GM12878 (cell line): ENCODE measurements at regions not wholly inside any gene's neighbourhood (a gene's known extent, or its start where the extent isn't known, plus 50 kb on each side); places are given as distances from the start of the nearest gene placed in this dataset.

ENCODE experiments used
- ATAC-seq: fragments of 200-7000 bp; cut with Tn5 transposase; 3 replicates; pipeline ENCODE4 v1.9.1; 2020; ENCODE audit warnings: mild to moderate bottlenecking, moderate library complexity
- BruUV-seq: library from RNA; stranded (reverse); fragments of 400-500 nt; replicated peaks from 2 replicates; lab custom pipeline; 2021; lab: Mats Ljungman, UMichigan
- CTCF ChIA-PET: fragments of 300-600 bp; sonication (Branson Sonifier 250); formaldehyde crosslinking; extraction: SDS; loops from one replicate; lab custom pipeline; 2021; ENCODE audit warnings: inconsistent platforms; lab: Yijun Ruan, JAX
- POLR2A ChIA-PET: fragments of 350-600 bp; formaldehyde crosslinking; extraction: SDS; loops from one replicate; lab custom pipeline; 2021; ENCODE audit warnings: inconsistent platforms; lab: Charles Lee
- RAD21 ChIA-PET: fragments of 300-600 bp; sonication (Branson Sonifier 250); formaldehyde crosslinking; loops from one replicate; lab custom pipeline; 2023; ENCODE audit warnings: antibody characterized with exemption; ENCODE audit not compliant: unreplicated experiment; lab: Charles Lee
- SMC1A ChIA-PET: fragments of 300-600 bp; sonication (Branson Sonifier 250); formaldehyde crosslinking; loops from one replicate; lab custom pipeline; 2023; ENCODE audit not compliant: unreplicated experiment, uncharacterized antibody; lab: Charles Lee
- DNase-seq: peaks from one replicate; pipeline ENCODE4 v3.0.0-alpha.2; 2011; ENCODE audit warnings: low read depth, low spot score
- FAIRE-seq: peaks from 3 replicates; lab custom pipeline; 2011; peaks lifted over from hg19 to GRCh38; lab: Jason Lieb, UNC
- H2AFZ ChIP-seq: 2 replicates; pipeline ENCODE4 v1.6.0; 2011; ENCODE audit warnings: low read depth, low read length, control low read depth; ENCODE audit not compliant: control insufficient read depth
- H3K27ac ChIP-seq: 2 replicates; pipeline ENCODE4 v1.5.1; 2011; ENCODE audit warnings: control low read depth; ENCODE audit not compliant: control insufficient read depth, insufficient read depth
- H3K27me3 ChIP-seq, 2 experiments: replicated peaks in 1 of 2; 2 replicates each; pipeline versions ENCODE4 v1.6.0 to v1.6.1; 2011; ENCODE audit warnings: low read length in 1 of 2; ENCODE audit not compliant: control insufficient read depth in 2 of 2, insufficient read depth in 2 of 2
- H3K36me3 ChIP-seq, 2 experiments: 2 replicates each; pipeline ENCODE4 v1.5.1; 2011; ENCODE audit warnings: low read length in 1 of 2; ENCODE audit not compliant: control insufficient read depth in 2 of 2, insufficient read depth in 2 of 2
- H3K4me1 ChIP-seq: 2 replicates; pipeline ENCODE4 v1.6.1; 2011; ENCODE audit warnings: mild to moderate bottlenecking, low read length, moderate library complexity, mixed read lengths; ENCODE audit not compliant: control insufficient read depth, insufficient read depth
- H3K4me2 ChIP-seq: 2 replicates; pipeline ENCODE4 v1.6.0; 2011; ENCODE audit warnings: control low read depth; ENCODE audit not compliant: control insufficient read depth, insufficient read depth
- H3K4me3 ChIP-seq: fragments of 200-600 bp; sonication (generic); 2 replicates; pipeline ENCODE4 v1.5.1; 2016
- H3K79me2 ChIP-seq: 2 replicates; pipeline ENCODE4 v1.6.0; 2011; ENCODE audit warnings: low read length; ENCODE audit not compliant: control insufficient read depth, insufficient read depth
- H3K9ac ChIP-seq: 2 replicates; pipeline ENCODE4 v1.8.0; 2011; ENCODE audit warnings: low read length, control low read depth, mixed read lengths; ENCODE audit not compliant: control insufficient read depth, insufficient read depth
- H3K9me3 ChIP-seq: replicated peaks from 3 replicates; pipeline ENCODE4 v1.5.1; 2011; ENCODE audit warnings: mild to moderate bottlenecking, low read length; ENCODE audit not compliant: control insufficient read depth, insufficient read depth
- H4K20me1 ChIP-seq: 2 replicates; pipeline ENCODE4 v1.6.0; 2011; ENCODE audit not compliant: control insufficient read depth, insufficient read depth
- CREM ChIP-seq: IDR thresholded peaks from 2 replicates; pipeline ENCODE4 v1.6.1; 2014; ENCODE audit warnings: antibody characterized with exemption, low read depth
- ETV6 ChIP-seq, 2 experiments: fragments of 450-650 bp in 1 of 2; IDR thresholded peaks in 1 of 2; conservative IDR thresholded peaks in 1 of 2; 2 replicates each; pipeline ENCODE4 v1.6.1; 2014; ENCODE audit warnings: antibody characterized with exemption in 1 of 2, borderline replicate concordance in 1 of 2, low read depth in 1 of 2, mild to moderate bottlenecking in 1 of 2, moderate library complexity in 1 of 2
- LARP7 ChIP-seq: fragments of 450-650 bp; IDR thresholded peaks from 2 replicates; pipeline ENCODE4 v1.6.1; 2017; ENCODE audit warnings: mild to moderate bottlenecking
- NR2C2 ChIP-seq: IDR thresholded peaks from 2 replicates; pipeline ENCODE4 v1.6.1; 2011; ENCODE audit warnings: borderline replicate concordance, low read depth; ENCODE audit not compliant: control insufficient read depth, insufficient read length
- SIN3A ChIP-seq: IDR thresholded peaks from 2 replicates; pipeline ENCODE4 v1.6.1; 2012; ENCODE audit warnings: low read depth, low read length, improper control_type of control experiment
- SMARCA5 ChIP-seq: fragments of 450-650 bp; IDR thresholded peaks from 2 replicates; pipeline ENCODE4 v1.6.1; 2017; ENCODE audit warnings: mild to moderate bottlenecking
- SP1 ChIP-seq: IDR thresholded peaks from one replicate; pipeline ENCODE4 v1.6.1; 2011; ENCODE audit warnings: low read depth, low read length
- WGBS: methylation state at CpG from one replicate; pipeline ENCODE4 v1.1.6; 2016; ENCODE audit warnings: low lambda C conversion rate; ENCODE audit not compliant: insufficient replicate concordance, insufficient coverage; ENCODE audit errors: missing lambda C conversion rate; 5-methylcytosine and 5-hydroxymethylcytosine counted together
- in situ Hi-C: fragments of 300-500 bp; cut with MboI; formaldehyde crosslinking; loops from 9 replicates; pipeline ENCODE4 v1.14.3; 2018; ENCODE audit warnings: mixed read lengths
- intact Hi-C: fragments of 100-400 bp; cut with micrococcal nuclease; formaldehyde crosslinking; loops from one replicate; pipeline ENCODE4 v1.14.2; 2022; ENCODE audit not compliant: unreplicated experiment
- TF ChIP-seq, protein P1 (sequence below): fragments of 450-650 bp; formaldehyde crosslinking; IDR thresholded peaks from 2 replicates; pipeline ENCODE4 v1.4.0; 2022; ENCODE audit warnings: mild to moderate bottlenecking, moderate library complexity
- TF ChIP-seq, protein P2 (sequence below), 3 experiments: IDR thresholded peaks in 2 of 3; conservative IDR thresholded peaks in 1 of 3; 2 replicates each; pipeline ENCODE4 v1.5.1; 2011; ENCODE audit warnings: low read depth in 3 of 3, low read length in 3 of 3, mild to moderate bottlenecking in 3 of 3, control low read depth in 2 of 3, moderate library complexity in 2 of 3, inconsistent platforms in 1 of 3, mixed read lengths in 1 of 3; ENCODE audit not compliant: control insufficient read depth in 2 of 3, insufficient read depth in 1 of 3; ENCODE audit errors: extremely low read depth in 1 of 3

GRCh38 chr5:2532809-2533208 lies 218.7 kb downstream of the IRX2 start:
- RAD21 ChIA-PET, result no interaction called here
- Histone ChIP-seq H3K4me2 (no peak overlapping the region), H4K20me1 (no peaks in the 10 kb centered on the region), H3K4me1 (no peaks in the 10 kb centered on the region), H3K79me2 (no peaks in the 10 kb centered on the region), H3K4me3 (no peak overlapping the region), H2AFZ (no peak overlapping the region), H3K27me3 (no peaks in the 10 kb centered on the region)
- in situ Hi-C loops, result no loop called here
- CTCF ChIA-PET, result no interaction called here
- no peak for FAIRE-seq
- SMC1A ChIA-PET, result no interaction called here
- TF ChIP-seq CREM, result no peak
- TF ChIP-seq, protein P1, sequence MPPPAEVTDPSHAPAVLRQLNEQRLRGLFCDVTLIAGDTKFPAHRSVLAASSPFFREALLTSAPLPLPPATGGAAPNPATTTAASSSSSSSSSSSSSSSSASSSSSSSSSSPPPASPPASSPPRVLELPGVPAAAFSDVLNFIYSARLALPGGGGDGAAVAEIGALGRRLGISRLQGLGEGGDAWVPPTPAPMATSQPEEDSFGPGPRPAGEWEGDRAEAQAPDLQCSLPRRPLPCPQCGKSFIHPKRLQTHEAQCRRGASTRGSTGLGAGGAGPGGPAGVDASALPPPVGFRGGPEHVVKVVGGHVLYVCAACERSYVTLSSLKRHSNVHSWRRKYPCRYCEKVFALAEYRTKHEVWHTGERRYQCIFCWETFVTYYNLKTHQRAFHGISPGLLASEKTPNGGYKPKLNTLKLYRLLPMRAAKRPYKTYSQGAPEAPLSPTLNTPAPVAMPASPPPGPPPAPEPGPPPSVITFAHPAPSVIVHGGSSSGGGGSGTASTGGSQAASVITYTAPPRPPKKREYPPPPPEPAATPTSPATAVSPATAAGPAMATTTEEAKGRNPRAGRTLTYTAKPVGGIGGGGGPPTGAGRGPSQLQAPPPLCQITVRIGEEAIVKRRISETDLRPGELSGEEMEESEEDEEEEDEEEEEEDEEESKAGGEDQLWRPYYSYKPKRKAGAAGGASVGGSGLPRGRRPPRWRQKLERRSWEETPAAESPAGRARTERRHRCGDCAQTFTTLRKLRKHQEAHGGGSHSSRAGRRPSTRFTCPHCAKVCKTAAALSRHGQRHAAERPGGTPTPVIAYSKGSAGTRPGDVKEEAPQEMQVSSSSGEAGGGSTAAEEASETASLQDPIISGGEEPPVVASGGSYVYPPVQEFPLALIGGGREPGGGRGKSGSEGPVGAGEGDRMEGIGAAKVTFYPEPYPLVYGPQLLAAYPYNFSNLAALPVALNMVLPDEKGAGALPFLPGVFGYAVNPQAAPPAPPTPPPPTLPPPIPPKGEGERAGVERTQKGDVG (CRISPR knock-in tag), result no peak
- no peak for TF ChIP-seq ETV6 (conservative IDR thresholded peaks at IDR 0.05 in 1 of 2, IDR thresholded peaks at IDR 0.05 in 1 of 2; ENCODE audit: borderline replicate concordance in 1 of 2, low read depth in 1 of 2)
- no peak for TF ChIP-seq SP1
- no peak for TF ChIP-seq SIN3A
- TF ChIP-seq, protein P2, sequence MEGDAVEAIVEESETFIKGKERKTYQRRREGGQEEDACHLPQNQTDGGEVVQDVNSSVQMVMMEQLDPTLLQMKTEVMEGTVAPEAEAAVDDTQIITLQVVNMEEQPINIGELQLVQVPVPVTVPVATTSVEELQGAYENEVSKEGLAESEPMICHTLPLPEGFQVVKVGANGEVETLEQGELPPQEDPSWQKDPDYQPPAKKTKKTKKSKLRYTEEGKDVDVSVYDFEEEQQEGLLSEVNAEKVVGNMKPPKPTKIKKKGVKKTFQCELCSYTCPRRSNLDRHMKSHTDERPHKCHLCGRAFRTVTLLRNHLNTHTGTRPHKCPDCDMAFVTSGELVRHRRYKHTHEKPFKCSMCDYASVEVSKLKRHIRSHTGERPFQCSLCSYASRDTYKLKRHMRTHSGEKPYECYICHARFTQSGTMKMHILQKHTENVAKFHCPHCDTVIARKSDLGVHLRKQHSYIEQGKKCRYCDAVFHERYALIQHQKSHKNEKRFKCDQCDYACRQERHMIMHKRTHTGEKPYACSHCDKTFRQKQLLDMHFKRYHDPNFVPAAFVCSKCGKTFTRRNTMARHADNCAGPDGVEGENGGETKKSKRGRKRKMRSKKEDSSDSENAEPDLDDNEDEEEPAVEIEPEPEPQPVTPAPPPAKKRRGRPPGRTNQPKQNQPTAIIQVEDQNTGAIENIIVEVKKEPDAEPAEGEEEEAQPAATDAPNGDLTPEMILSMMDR (IDR thresholded peaks at IDR 0.05 in 2 of 3, conservative IDR thresholded peaks at IDR 0.05 in 1 of 3; ENCODE audit: control insufficient read depth in 2 of 3, extremely low read depth in 1 of 3, insufficient read depth in 1 of 3, low read depth in 3 of 3, low read length in 3 of 3), result no peak
- TF ChIP-seq LARP7, result no peak
- TF ChIP-seq NR2C2, result no peak
- no peak for TF ChIP-seq SMARCA5
- TF ChIP-seq, all 136 proteins: peak for 0
- DNase-seq (no peak), ATAC-seq (no peak)
- intact Hi-C loops, result no loop called here
- Histone ChIP-seq H3K27ac (no peak overlapping the region), H3K36me3 (no peaks in the 10 kb centered on the region), H3K9ac (no peak overlapping the region), H3K9me3 (peaks cover 4% of the 10 kb centered on the region; the same call in 1 of the 3 replicates)
- 8% methylated on average over 5 of the region's 5 CpGs for WGBS
- no TSS peak for BruUV-seq
- POLR2A ChIA-PET, result no interaction called here
